ENCODE measurements at regions not wholly inside any gene's neighbourhood (a gene's known extent, or its start where the extent isn't known, plus 50 kb on each side); places are given as distances from the start of the nearest gene placed in this dataset.
A peak's percentile ranks its signal among the peaks of the same experiment; 100 is the strongest.

- DNase-seq (ENCODE audit: low read depth): peak; percentile 15
These were observed 323.3 kb downstream of the RPS6KC1 start for GRCh38 chr1:213374369-213374768.

GRCh38 chr1:213375002-213375401 lies 324.0 kb downstream of the RPS6KC1 start:
- no peak for DNase-seq (ENCODE audit: low read depth)

DNA sequence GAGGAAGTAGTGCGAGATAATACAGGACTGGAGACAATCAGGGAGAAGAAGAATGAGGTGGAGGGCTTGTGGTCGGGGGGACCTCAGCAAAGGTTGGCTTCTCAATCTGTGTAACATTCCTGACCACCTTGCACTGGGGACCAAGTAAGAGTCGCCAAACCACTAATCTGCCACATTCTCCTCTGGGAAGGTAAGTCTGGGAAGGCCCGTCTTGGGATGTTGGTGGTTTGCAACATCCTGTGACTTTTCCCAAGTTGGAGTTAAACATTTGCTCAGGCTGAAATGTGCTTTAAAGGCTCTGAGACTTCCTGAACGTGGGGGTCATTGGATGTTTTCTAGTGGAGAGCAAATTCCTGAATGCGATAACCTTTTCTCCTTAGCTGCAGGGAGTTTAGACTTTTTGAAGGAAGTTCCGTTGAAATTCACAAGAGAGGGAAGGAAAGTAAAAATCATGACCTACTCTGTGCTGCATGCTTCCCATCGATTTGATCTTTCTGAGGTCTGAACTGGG lies 325.9 kb downstream of the RPS6KC1 start:
- DNase-seq (ENCODE audit: low read depth): no peak

GRCh38 chr1:213380865-213381264 lies 329.8 kb downstream of the RPS6KC1 start:
- DNase-seq (ENCODE audit: low read depth): no peak

DNA sequence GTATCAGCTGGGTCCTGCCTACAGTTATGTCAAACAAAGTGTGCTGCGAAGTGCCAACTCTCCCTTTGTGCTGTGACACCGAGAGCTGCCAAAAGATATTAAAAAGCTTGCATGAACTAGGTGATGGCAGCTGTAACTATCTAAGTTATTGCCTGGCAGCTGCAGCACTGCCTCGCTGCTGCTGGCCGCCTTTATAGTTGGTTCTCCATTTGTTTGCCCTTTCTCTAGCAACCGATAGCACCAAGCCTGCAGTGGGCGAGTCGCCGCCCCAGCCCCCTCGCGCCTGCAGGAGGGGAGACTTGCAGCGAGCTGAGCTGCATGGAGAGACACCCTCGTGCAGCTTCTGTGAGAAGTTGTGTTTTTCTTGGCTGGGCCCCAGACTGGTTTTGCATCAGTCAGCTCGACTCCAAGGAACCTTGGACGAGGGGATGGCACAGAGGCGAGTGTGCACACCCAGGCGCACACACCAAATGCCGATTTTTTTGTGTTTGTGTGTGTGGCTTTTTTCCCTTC lies 330.6 kb downstream of the RPS6KC1 start:
- no peak for DNase-seq (ENCODE audit: low read depth)

DNA sequence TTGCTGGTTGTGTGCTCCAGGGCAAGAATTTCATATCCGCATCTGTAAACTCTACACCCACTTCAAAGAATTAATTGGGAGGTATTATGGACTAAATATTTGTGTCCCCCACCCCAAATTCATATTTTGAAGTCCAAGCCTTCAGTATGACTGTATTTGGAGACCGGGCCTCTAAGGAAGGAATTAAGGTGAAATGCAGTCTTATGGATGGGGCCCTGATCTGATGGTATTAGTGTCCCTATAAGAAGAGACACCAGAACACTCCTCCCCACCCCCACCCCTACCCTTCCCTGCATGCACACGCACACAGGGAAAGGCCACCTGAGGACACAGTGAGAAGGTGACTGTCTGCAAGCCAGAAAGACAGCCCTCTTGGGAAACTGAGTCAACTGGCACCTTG lies 332.4 kb downstream of the RPS6KC1 start:
- DNase-seq (ENCODE audit: low read depth): no peak

- no peak for DNase-seq (ENCODE audit: low read depth)
These were observed 334.2 kb downstream of the RPS6KC1 start for GRCh38 chr1:213385201-213385600.

DNA sequence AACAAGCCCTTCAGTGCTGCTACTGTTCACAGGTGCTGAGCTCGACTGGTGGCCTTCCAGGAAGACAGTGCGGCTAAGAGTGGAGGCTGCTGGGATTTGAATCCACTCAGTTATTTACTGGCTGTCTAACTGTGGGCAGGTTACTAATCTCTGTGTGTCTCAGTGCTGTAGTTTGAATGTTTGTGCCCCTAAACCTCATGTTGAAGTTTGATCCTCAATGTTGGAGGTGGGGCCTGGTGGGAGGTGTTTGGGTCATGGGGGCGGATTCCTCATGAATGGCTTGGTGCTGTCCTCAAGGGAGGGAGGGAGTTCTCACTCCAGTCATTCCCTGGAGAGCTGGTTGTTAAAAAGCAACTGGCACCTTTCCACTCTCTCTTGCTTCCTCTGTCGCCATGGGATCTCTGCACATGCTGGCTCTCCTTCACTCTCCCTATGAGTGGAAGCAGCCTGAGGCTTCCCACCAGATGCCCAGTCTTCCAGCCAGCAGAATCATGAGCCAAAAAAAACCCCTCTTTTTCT lies 334.8 kb downstream of the RPS6KC1 start:
- DNase-seq (ENCODE audit: low read depth): no peak

DNA sequence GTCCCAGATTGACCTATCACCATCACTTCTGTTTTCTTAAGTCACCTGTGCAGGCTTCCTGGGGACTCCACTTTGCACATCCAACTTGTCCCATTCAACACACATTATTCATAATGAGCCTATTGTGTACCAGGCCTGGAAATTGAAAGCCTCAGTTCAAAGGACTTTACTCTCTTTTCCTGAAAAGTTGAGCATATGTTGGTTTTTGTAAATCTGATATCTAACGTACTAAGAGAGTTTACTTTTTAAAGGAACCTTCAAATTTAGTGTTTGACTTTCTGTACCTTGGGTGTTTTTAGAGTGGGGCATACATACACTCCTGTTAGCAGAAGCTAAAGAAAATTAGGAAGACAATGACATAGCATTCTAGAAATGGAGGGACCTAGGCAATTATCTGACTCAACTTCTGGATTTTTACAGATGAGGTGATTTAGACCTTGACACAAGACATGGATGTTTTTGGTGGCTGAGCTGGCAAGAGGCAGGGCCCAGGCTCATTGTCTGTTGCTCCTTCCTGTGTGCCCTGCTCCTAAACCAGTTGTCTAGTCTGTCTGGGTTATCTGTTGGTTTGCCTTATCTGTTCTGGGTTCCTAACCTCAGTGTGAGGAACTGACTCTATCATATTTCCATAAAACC lies 336.5 kb downstream of the RPS6KC1 start:
- DNase-seq (ENCODE audit: low read depth): no peak

GRCh38 chr1:213388199-213388598 lies 337.2 kb downstream of the RPS6KC1 start:
- DNase-seq (ENCODE audit: low read depth): no peak

DNA sequence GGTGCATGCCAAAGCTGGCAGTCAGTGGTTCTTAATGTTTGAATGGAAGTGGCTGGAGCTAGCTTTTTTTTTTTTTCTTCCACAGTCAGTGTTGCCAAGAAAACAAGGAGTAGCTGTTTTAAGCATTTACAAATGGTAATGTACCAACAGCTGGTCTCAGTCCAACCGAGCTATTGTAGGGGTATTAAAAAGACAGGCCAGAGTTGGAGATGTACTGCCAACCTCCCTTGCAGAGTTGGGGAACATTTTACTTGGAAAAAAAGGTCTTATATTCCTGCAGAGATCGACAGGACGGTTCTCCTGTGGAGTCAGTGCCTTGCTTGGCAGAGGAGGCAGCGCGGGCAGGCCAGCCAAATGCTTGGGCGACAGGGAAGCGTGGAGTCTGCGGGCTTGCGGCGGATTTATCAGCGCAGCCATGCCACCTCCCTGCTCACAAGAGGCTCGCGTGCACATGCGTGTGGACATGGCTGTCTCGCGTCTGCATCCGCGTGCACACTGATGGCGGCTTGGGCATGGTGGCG lies 338.1 kb downstream of the RPS6KC1 start:
- no peak for DNase-seq (ENCODE audit: low read depth)

GRCh38 chr1:213391445-213391844 lies 340.4 kb downstream of the RPS6KC1 start:
- no peak for DNase-seq (ENCODE audit: low read depth)

- DNase-seq (ENCODE audit: low read depth): no peak
These were observed 342.8 kb downstream of the RPS6KC1 start for GRCh38 chr1:213393860-213394259.

GRCh38 chr1:213394837-213395236 lies 343.8 kb downstream of the RPS6KC1 start:
- no peak for DNase-seq (ENCODE audit: low read depth)

DNA sequence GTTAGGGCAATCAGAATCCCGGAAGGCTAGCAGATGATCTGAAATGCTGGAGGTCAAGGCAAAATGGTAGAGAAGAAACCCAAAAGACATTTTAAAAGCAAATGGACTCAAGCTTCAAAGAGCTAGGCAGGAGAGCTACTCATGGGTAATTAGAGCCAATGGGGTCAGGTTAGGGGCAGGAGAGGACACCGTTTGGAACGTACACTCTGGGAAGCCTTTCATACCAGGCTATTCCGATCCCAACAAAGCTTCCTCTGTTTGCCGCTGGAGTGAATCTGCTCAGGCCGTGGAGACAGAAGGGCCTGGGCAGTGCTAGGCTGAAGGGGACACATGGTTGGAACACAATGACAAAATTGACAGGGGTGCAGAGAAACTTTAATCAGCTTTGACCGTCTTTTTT lies 346.6 kb downstream of the RPS6KC1 start:
- DNase-seq (ENCODE audit: low read depth): no peak

GRCh38 chr1:213399695-213400094 lies 348.7 kb downstream of the RPS6KC1 start:
- no peak for DNase-seq (ENCODE audit: low read depth)

DNA sequence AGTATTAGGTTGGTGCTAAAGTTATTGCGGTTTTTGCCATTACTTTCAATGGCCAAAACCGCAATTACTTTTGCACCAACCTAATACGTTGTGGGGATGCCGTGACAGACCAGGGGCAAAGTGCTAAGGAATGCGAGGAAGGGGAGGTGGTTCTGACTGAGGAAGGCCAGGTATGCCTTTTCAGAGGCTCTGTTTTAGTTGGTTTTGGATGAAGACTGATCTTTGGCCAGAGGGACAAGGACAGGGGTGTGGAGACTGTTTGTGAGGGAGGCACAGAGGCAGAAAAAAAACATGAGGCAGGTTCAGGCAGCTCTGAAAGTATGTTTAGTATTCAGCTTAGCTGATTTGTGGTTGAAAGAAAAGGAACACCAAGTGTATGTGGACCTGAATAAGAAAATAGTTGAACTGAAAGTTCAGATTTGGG lies 358.2 kb downstream of the RPS6KC1 start:
- DNase-seq (ENCODE audit: low read depth): no peak

- DNase-seq (ENCODE audit: low read depth): no peak
These were observed 358.9 kb downstream of the RPS6KC1 start for GRCh38 chr1:213409971-213410370.

- DNase-seq (ENCODE audit: low read depth): no peak
These were observed 363.3 kb downstream of the RPS6KC1 start for GRCh38 chr1:213414346-213414745.

DNA sequence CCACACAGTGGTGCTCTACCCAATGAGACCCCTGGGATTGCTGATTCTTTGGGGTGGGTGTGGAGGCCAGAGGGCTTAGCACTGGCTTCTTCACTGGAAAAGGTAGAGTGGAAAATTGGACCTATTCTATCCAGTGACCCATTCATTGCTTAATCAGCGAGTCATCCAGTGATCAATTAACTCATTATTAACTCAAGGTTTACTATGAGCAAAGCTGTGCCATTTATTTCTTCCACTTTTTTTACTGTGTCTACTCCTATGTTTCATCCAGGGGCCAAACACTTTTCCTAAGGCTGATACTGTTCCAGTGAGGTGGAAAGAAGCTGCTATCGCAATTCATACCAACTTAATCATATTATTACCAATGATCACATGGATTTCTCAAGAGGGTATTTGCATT lies 363.9 kb downstream of the RPS6KC1 start:
- no peak for DNase-seq (ENCODE audit: low read depth)

- DNase-seq (ENCODE audit: low read depth): no peak
These were observed 364.8 kb downstream of the RPS6KC1 start for GRCh38 chr1:213415691-213416380.

DNA sequence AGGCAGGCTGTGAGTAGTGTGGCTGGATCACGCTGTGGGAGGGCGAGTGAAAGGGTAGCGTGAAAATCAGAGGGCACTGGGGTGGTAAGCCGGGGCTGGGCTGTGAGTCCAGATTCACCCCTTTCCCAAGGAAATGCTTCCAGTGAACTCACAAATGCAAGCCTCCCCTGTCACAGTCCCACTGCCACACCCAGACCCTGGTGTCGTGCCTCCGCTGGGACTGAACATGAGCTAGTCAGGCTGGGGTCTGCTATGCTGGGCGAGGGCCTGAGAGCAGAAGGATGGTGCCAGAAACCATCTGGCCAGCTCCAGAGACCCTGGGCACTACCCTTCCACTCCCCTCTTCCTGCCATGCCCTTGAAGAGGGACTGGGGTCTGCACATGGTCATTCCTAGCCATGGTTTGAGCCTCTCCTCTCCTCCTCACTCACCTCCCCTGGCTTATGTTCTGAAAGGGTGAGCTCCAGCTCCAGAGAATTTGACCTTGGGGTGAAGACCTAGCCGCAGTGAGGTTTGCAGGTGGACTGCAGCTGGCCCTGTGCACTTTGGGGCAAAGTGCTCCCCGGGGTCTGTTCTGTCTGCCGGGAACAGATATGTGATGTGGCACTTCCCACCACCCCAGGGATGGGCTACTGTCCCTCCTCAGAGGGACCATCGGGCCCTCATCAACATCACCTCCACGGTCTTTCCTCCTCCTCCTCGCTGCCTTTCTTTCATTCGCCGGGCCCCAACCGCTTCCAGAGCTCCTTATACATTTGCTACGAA lies 365.6 kb downstream of the RPS6KC1 start:
- DNase-seq (ENCODE audit: low read depth): no peak

All from HS-27A (cell line).